Activated T-cell treated with anti-CD3 and anti-CD28 coated beads, Interleukin-2, amount 50 U/mL, for 48 hours (primary cell): ENCODE measurements at regions not wholly inside any gene's neighbourhood (a gene's known extent, or its start where the extent isn't known, plus 50 kb on each side); places are given as distances from the start of the nearest gene placed in this dataset.
"Not testable (repeated sequence)": the region's sequence is repeated elsewhere in the genome, so short reads cannot be mapped to it uniquely, and the experiment has no call there.

Experiments used
- DNase-seq, 2 experiments: peaks; one replicate each; pipeline ENCODE4 v3.0.0-alpha.2; 2020

- no peak for DNase-seq
These were observed 499.8 kb upstream of the CHORDC1 start for GRCh38 chr11:90722552-90723190.

- no peak for DNase-seq
These were observed 494.7 kb upstream of the CHORDC1 start for GRCh38 chr11:90717522-90717921.

GRCh38 chr11:90705661-90706060, 482.8 kb upstream of the CHORDC1 start:
- no peak for DNase-seq

- DNase-seq: no peak
These were observed 481.7 kb upstream of the CHORDC1 start for GRCh38 chr11:90704510-90704909.

GRCh38 chr11:90701716-90702115, 478.9 kb upstream of the CHORDC1 start:
- DNase-seq: no peak

GRCh38 chr11:90700789-90701439, 478.1 kb upstream of the CHORDC1 start:
- DNase-seq: no peak

GRCh38 chr11:90699791-90700400, 477.0 kb upstream of the CHORDC1 start:
- no peak for DNase-seq

- no peak for DNase-seq
These were observed 475.4 kb upstream of the CHORDC1 start for GRCh38 chr11:90698238-90698637.

- not testable (repeated sequence) for DNase-seq
These were observed 452.6 kb upstream of the CHORDC1 start for GRCh38 chr11:90675496-90675895.

GRCh38 chr11:90669094-90669493, 446.2 kb upstream of the CHORDC1 start:
- DNase-seq: no peak

GRCh38 chr11:90668502-90668901, 445.7 kb upstream of the CHORDC1 start:
- DNase-seq: no peak

- no peak for DNase-seq
These were observed 438.4 kb upstream of the CHORDC1 start for GRCh38 chr11:90661233-90661632.

- DNase-seq: no peak
These were observed 433.3 kb upstream of the CHORDC1 start for GRCh38 chr11:90656171-90656570.

- no peak for DNase-seq
These were observed 427.3 kb upstream of the CHORDC1 start for GRCh38 chr11:90650153-90650552.

- no peak for DNase-seq
These were observed 423.9 kb upstream of the CHORDC1 start for GRCh38 chr11:90646706-90647105.

GRCh38 chr11:90646266-90646665, 423.4 kb upstream of the CHORDC1 start:
- no peak for DNase-seq

- no peak for DNase-seq
These were observed 416.7 kb upstream of the CHORDC1 start for GRCh38 chr11:90639461-90639993.

GRCh38 chr11:90635886-90636285, 413.0 kb upstream of the CHORDC1 start:
- DNase-seq: no peak

- no peak for DNase-seq
These were observed 412.3 kb upstream of the CHORDC1 start for GRCh38 chr11:90635151-90635550.

GRCh38 chr11:90630176-90630575, 407.3 kb upstream of the CHORDC1 start:
- DNase-seq: no peak

GRCh38 chr11:90629229-90629806, 406.5 kb upstream of the CHORDC1 start:
- no peak for DNase-seq

GRCh38 chr11:90614318-90614717, 391.5 kb upstream of the CHORDC1 start:
- DNase-seq: no peak

- DNase-seq: not testable (repeated sequence)
These were observed 390.2 kb upstream of the CHORDC1 start for GRCh38 chr11:90613037-90613436.

GRCh38 chr11:90606721-90607120, 383.9 kb upstream of the CHORDC1 start:
- DNase-seq: no peak
